A549 (cell line): ENCODE measurements at regions not wholly inside any gene's neighbourhood (a gene's known extent, or its start where the extent isn't known, plus 50 kb on each side); places are given as distances from the start of the nearest gene placed in this dataset.

Experiments
- ATAC-seq, 2 experiments: fragments of 200-7000 bp in 1 of 2; fragments of >200 bp in 1 of 2; cut with Nextera tagmentation in 1 of 2; cut with Tn5 transposase in 1 of 2; 3 replicates each; pipeline versions ENCODE4 v1.8.0 to v1.9.1; 2018 to 2020; ENCODE audit warnings: mild to moderate bottlenecking in 1 of 2, moderate library complexity in 1 of 2
- CTCF ChIA-PET: fragments of 300-600 bp; sonication (Branson Sonifier 250); formaldehyde crosslinking; extraction: SDS; loops from one replicate; lab custom pipeline; 2021; ENCODE audit warnings: antibody characterized with exemption, inconsistent platforms; lab: Yijun Ruan, JAX
- POLR2A ChIA-PET: fragments of 350-600 bp; formaldehyde crosslinking; extraction: SDS; loops from one replicate; lab custom pipeline; 2021; ENCODE audit warnings: antibody characterized with exemption, inconsistent platforms; lab: Yijun Ruan, JAX
- DNase-seq, 2 experiments: peaks; one replicate each; pipeline versions ENCODE4 v3.0.0 to v3.0.0-alpha.2; 2011 to 2016; ENCODE audit warnings: low read depth in 1 of 2, low spot score in 1 of 2
- FAIRE-seq: peaks from 2 replicates; lab custom pipeline; 2011; peaks lifted over from hg19 to GRCh38; lab: Jason Lieb, UNC
- H3K27ac ChIP-seq, 2 experiments: fragments of >200 bp; sonication (Bioruptor Twin); formaldehyde crosslinking; 3 replicates each; pipeline ENCODE4 v1.5.1; 2016 to 2017
- H3K4me1 ChIP-seq: fragments of >200 bp; sonication (Bioruptor Twin); formaldehyde crosslinking; 3 replicates; pipeline ENCODE4 v1.6.1; 2016
- H3K4me2 ChIP-seq: fragments of >200 bp; sonication (Bioruptor Twin); formaldehyde crosslinking; 3 replicates; pipeline ENCODE4 v1.6.1; 2016
- H3K4me3 ChIP-seq: fragments of >200 bp; sonication (Bioruptor Twin); formaldehyde crosslinking; 3 replicates; pipeline ENCODE4 v1.5.1; 2016
- H3K9me3 ChIP-seq: fragments of >200 bp; sonication (Bioruptor Twin); formaldehyde crosslinking; 3 replicates; pipeline ENCODE4 v1.6.1; 2016
- CEBPB ChIP-seq, 2 experiments: fragments of >200 bp in 1 of 2; sonication (Bioruptor Twin) in 1 of 2; formaldehyde crosslinking in 1 of 2; IDR thresholded peaks; 2 replicates each; pipeline ENCODE4 v1.6.1; 2012 to 2016
- CHD4 ChIP-seq: fragments of 200-600 bp; sonication (generic); IDR thresholded peaks from 2 replicates; pipeline ENCODE4 v1.6.1; 2016; ENCODE audit warnings: antibody characterized with exemption, mild to moderate bottlenecking, borderline replicate concordance
- ESRRA ChIP-seq: fragments of 150-350 bp; IDR thresholded peaks from 2 replicates; pipeline ENCODE4 v1.6.1; 2014; ENCODE audit warnings: mild to moderate bottlenecking, low read length, borderline replicate concordance
- FOXS1 ChIP-seq: fragments of 250-450 bp; sonication (Bioruptor Pico); IDR thresholded peaks from 2 replicates; pipeline ENCODE4 v1.5.0; 2020; ENCODE audit warnings: mild to moderate bottlenecking, moderate library complexity
- HDAC2 ChIP-seq: fragments of 200-600 bp; sonication (generic); IDR thresholded peaks from 2 replicates; pipeline ENCODE4 v1.6.1; 2016
- HEYL ChIP-seq: fragments of 250-450 bp; sonication (Bioruptor Pico); IDR thresholded peaks from 2 replicates; pipeline ENCODE4 v1.8.0; 2021; ENCODE audit warnings: mild to moderate bottlenecking, moderate library complexity
- JUN ChIP-seq, 2 experiments: fragments of >200 bp; sonication (Bioruptor Twin); formaldehyde crosslinking; IDR thresholded peaks; 2 replicates in 1 of 2; 3 replicates in 1 of 2; pipeline ENCODE4 v1.6.1; 2016 to 2017
- KDM5A ChIP-seq: fragments of 200-600 bp; sonication (generic); IDR thresholded peaks from 2 replicates; pipeline ENCODE4 v1.6.1; 2016; ENCODE audit warnings: antibody characterized with exemption, mild to moderate bottlenecking
- MAFK ChIP-seq: fragments of 450-650 bp; IDR thresholded peaks from 2 replicates; pipeline ENCODE4 v1.6.1; 2014; ENCODE audit not compliant: partially characterized antibody
- MAZ ChIP-seq: fragments of 150-350 bp; IDR thresholded peaks from 2 replicates; pipeline ENCODE4 v1.6.1; 2014; ENCODE audit warnings: antibody characterized with exemption, low read depth, low read length, borderline replicate concordance
- NPAS2 ChIP-seq: fragments of 250-450 bp; sonication (Bioruptor Pico); IDR thresholded peaks from 2 replicates; pipeline ENCODE4 v1.8.0; 2022; ENCODE audit warnings: mild to moderate bottlenecking, moderate library complexity, borderline replicate concordance
- RAD21 ChIP-seq, 2 experiments: fragments of >200 bp in 1 of 2; sonication (Bioruptor Twin) in 1 of 2; formaldehyde crosslinking in 1 of 2; IDR thresholded peaks in 1 of 2; conservative IDR thresholded peaks in 1 of 2; 2 replicates in 1 of 2; 3 replicates in 1 of 2; pipeline ENCODE4 v1.6.1; 2012 to 2018; ENCODE audit warnings: inconsistent platforms in 1 of 2
- RARB ChIP-seq: fragments of 250-450 bp; sonication (Bioruptor Pico); IDR thresholded peaks from 2 replicates; pipeline ENCODE4 v1.8.0; 2021; ENCODE audit warnings: mild to moderate bottlenecking, moderate library complexity
- RNF2 ChIP-seq: fragments of 200-600 bp; sonication (generic); IDR thresholded peaks from 2 replicates; pipeline ENCODE4 v1.6.1; 2016; ENCODE audit warnings: low read depth, mild to moderate bottlenecking, antibody characterized with exemption, moderate library complexity, borderline replicate concordance
- TP53 ChIP-seq: fragments of 250-450 bp; sonication (Bioruptor Pico); IDR thresholded peaks from 2 replicates; pipeline ENCODE4 v1.5.0; 2021; ENCODE audit warnings: mild to moderate bottlenecking, moderate library complexity
- ZFP36 ChIP-seq: fragments of 450-650 bp; IDR thresholded peaks from 2 replicates; pipeline ENCODE4 v1.6.1; 2014; ENCODE audit warnings: borderline replicate concordance; ENCODE audit not compliant: partially characterized antibody
- ZNF302 ChIP-seq: fragments of 250-450 bp; sonication (Bioruptor Pico); IDR thresholded peaks from 2 replicates; pipeline ENCODE4 v1.9.0; 2021; ENCODE audit warnings: inconsistent platforms, mild to moderate bottlenecking, moderate library complexity
- ZSCAN20 ChIP-seq: fragments of 250-450 bp; sonication (Bioruptor Pico); IDR thresholded peaks from 2 replicates; pipeline ENCODE4 v1.8.0; 2022; ENCODE audit warnings: mild to moderate bottlenecking, moderate library complexity
- WGBS: methylation state at CpG from one replicate; pipeline ENCODE4 v1.1.6; 2017; ENCODE audit errors: missing lambda C conversion rate; 5-methylcytosine and 5-hydroxymethylcytosine counted together
- TF ChIP-seq, protein P1 (sequence below): fragments of >200 bp; sonication (Bioruptor Twin); formaldehyde crosslinking; IDR thresholded peaks from 3 replicates; pipeline ENCODE4 v1.5.1; 2016
- TF ChIP-seq, protein P2 (sequence below): fragments of 450-650 bp; IDR thresholded peaks from 2 replicates; pipeline ENCODE4 v1.6.1; 2014; ENCODE audit warnings: antibody characterized with exemption
- TF ChIP-seq, protein P3 (sequence below): IDR thresholded peaks from 2 replicates; pipeline ENCODE4 v1.6.1; 2012
- TF ChIP-seq, protein P4 (sequence below): fragments of >200 bp; sonication (Bioruptor Twin); formaldehyde crosslinking; IDR thresholded peaks from 2 replicates; pipeline ENCODE4 v1.6.1; 2016
- TF ChIP-seq, protein P5 (sequence below): IDR thresholded peaks from 2 replicates; pipeline ENCODE4 v1.6.1; 2012

DNA sequence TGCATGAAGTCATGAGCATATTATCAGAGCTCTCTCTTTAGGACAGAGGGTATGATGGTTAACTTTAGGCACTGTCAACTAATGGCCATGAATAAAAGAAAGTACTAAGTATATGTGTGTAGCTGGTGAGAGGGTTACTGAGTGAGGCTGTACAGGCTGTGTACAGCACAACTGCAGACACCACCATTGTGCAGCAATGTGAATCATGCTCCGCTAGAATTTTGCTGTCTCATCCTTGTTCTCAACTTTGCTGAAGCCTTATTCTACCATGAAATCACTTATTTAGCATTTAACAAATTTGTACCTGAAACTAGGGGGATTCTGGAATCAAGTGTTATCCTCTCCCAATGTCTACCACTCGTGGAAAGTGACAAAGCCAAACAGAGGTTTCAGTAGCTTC lies 414.9 kb downstream of the PLCL1 start:
- TF ChIP-seq RARB (no peak), FOXS1 (CRISPR knock-in tag) (no peak), MAFK (peak; percentile 7), MAZ (no peak), ESRRA (no peak), RAD21 (conservative IDR thresholded peaks at IDR 0.05 in 1 of 2, IDR thresholded peaks at IDR 0.05 in 1 of 2) (no peak), HDAC2 (no peak)
- TF ChIP-seq, protein P1, sequence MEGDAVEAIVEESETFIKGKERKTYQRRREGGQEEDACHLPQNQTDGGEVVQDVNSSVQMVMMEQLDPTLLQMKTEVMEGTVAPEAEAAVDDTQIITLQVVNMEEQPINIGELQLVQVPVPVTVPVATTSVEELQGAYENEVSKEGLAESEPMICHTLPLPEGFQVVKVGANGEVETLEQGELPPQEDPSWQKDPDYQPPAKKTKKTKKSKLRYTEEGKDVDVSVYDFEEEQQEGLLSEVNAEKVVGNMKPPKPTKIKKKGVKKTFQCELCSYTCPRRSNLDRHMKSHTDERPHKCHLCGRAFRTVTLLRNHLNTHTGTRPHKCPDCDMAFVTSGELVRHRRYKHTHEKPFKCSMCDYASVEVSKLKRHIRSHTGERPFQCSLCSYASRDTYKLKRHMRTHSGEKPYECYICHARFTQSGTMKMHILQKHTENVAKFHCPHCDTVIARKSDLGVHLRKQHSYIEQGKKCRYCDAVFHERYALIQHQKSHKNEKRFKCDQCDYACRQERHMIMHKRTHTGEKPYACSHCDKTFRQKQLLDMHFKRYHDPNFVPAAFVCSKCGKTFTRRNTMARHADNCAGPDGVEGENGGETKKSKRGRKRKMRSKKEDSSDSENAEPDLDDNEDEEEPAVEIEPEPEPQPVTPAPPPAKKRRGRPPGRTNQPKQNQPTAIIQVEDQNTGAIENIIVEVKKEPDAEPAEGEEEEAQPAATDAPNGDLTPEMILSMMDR: no peak
- TF ChIP-seq, protein P2, sequence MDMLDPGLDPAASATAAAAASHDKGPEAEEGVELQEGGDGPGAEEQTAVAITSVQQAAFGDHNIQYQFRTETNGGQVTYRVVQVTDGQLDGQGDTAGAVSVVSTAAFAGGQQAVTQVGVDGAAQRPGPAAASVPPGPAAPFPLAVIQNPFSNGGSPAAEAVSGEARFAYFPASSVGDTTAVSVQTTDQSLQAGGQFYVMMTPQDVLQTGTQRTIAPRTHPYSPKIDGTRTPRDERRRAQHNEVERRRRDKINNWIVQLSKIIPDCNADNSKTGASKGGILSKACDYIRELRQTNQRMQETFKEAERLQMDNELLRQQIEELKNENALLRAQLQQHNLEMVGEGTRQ: no peak
- POLR2A ChIA-PET: no interaction called here

DNA sequence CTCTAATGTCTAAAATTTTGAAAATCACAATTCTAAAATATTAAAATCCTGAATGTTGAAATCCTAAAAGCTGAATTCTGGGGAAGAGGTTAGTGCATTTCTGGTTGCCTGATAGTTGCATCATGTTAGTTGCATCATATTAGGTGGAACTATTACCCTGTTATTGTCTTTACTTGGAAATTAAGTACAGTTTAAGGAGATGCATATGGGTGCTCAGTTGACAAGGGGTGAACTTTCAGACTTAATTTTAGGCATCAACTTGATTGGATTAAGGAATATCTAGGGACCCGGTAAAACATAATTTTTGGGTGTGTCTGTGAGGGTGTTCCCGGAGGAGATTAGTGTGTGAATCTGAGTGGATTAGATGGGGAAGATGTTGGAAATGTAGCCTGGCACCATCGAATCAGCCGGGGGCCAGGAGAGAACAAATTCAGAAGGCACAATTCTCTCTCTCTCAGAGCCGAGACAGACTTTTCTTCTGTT lies 409.8 kb downstream of the PLCL1 start:
- no peak overlapping the region for H3K4me2 ChIP-seq
- TF ChIP-seq CEBPB (IDR thresholded peaks at IDR 0.05): 0 out of 4 replicates have a peak, but pooled peaks of 1 of the 2 experiments have one; percentile 37
- TF ChIP-seq HDAC2: no peak
- TF ChIP-seq ZSCAN20 (CRISPR knock-in tag): no peak
- H3K4me3 ChIP-seq: no peak overlapping the region
- no peaks in the 10 kb centered on the region for H3K4me1 ChIP-seq
- H3K9me3 ChIP-seq: no peaks in the 10 kb centered on the region
- ChIA-PET CTCF (no interaction called here), POLR2A (no interaction called here)
- no peak overlapping the region for H3K27ac ChIP-seq
- no peak for FAIRE-seq
- whole genome bisulfite sequencing: 27% methylated on average over 5 of the region's 5 CpGs
- ATAC-seq: no peak
- no peak for DNase-seq

More for the DNA sequence above, 414.9 kb downstream of the PLCL1 start:
- Histone ChIP-seq H3K4me3 (no peak overlapping the region), H3K4me1 (no peaks in the 10 kb centered on the region), H3K9me3 (no peaks in the 10 kb centered on the region), H3K4me2 (no peak overlapping the region), H3K27ac (no peak overlapping the region)
- CTCF ChIA-PET: no interaction called here
- 41% methylated on average over 2 of the region's 2 CpGs for WGBS
- ATAC-seq (no peak), DNase-seq (no peak), FAIRE-seq (no peak)

DNA sequence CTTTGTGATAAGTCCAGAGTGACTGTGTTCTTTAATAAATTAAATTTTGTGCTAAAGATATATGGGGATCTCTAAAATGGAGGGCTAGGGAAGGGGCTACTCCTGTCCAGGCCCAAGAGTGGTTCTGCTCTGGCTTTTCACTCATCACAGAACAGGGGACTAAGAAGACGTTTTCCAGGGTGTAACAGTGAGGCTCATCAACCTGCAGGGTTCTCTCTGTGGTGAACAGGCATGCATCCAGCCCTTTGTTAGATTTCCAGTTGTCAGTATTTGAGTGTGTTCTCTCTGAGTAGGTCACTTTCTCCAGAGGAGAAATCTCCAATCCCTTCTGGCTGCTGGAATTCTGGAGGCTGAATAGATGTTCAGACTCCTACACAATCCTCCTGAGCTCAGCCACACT lies 408.9 kb downstream of the PLCL1 start:
- DNase-seq (no peak), FAIRE-seq (no peak), ATAC-seq (no peak)
- ChIA-PET POLR2A (no interaction called here), CTCF (no interaction called here)
- H3K4me1 ChIP-seq: no peaks in the 10 kb centered on the region
- no peak overlapping the region for H3K4me3 ChIP-seq
- TF ChIP-seq, protein P3, sequence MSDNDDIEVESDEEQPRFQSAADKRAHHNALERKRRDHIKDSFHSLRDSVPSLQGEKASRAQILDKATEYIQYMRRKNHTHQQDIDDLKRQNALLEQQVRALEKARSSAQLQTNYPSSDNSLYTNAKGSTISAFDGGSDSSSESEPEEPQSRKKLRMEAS: no peak
- TF ChIP-seq ZNF302 (CRISPR knock-in tag): no peak
- no peak for TF ChIP-seq TP53 (CRISPR knock-in tag)
- no peak for TF ChIP-seq CEBPB (IDR thresholded peaks at IDR 0.05)
- TF ChIP-seq CHD4: no peak
- TF ChIP-seq HEYL (CRISPR knock-in tag): no peak
- no peak for TF ChIP-seq ZFP36
- no peak for TF ChIP-seq JUN (IDR thresholded peaks at IDR 0.05)
- no peak for TF ChIP-seq NPAS2 (CRISPR knock-in tag)
- TF ChIP-seq, protein P4, sequence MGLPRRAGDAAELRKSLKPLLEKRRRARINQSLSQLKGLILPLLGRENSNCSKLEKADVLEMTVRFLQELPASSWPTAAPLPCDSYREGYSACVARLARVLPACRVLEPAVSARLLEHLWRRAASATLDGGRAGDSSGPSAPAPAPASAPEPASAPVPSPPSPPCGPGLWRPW: no peak
- TF ChIP-seq, protein P5, sequence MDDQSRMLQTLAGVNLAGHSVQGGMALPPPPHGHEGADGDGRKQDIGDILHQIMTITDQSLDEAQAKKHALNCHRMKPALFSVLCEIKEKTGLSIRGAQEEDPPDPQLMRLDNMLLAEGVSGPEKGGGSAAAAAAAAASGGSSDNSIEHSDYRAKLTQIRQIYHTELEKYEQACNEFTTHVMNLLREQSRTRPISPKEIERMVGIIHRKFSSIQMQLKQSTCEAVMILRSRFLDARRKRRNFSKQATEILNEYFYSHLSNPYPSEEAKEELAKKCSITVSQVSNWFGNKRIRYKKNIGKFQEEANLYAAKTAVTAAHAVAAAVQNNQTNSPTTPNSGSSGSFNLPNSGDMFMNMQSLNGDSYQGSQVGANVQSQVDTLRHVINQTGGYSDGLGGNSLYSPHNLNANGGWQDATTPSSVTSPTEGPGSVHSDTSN: no peak
- no peak for TF ChIP-seq KDM5A
- TF ChIP-seq RAD21 (conservative IDR thresholded peaks at IDR 0.05 in 1 of 2, IDR thresholded peaks at IDR 0.05 in 1 of 2): no peak
- TF ChIP-seq FOXS1 (CRISPR knock-in tag): no peak
- no peak for TF ChIP-seq MAFK
- no peak for TF ChIP-seq RNF2
- H3K4me2 ChIP-seq: no peak overlapping the region
- 13% methylated on average over 1 of the region's 1 CpG for WGBS
- H3K9me3 ChIP-seq: no peaks in the 10 kb centered on the region
- H3K27ac ChIP-seq: no peak overlapping the region
